AG08395 (cell line): ENCODE measurements at regions not wholly inside any gene's neighbourhood (a gene's known extent, or its start where the extent isn't known, plus 50 kb on each side); places are given as distances from the start of the nearest gene placed in this dataset.
A peak's percentile ranks its signal among the peaks of the same experiment; 100 is the strongest.

Experiments used
- DNase-seq: peaks from one replicate; pipeline ENCODE4 v3.0.0; 2012; ENCODE audit warnings: mixed read lengths, low spot score

GRCh38 chr5:61263561-61264272, 68.3 kb upstream of the ZSWIM6 start:
- DNase-seq: no peak

- DNase-seq: no peak
Measured at GRCh38 chr5:61264273-61264661, 67.8 kb upstream of the ZSWIM6 start.

- no peak for DNase-seq
Measured at GRCh38 chr5:61267116-61267515, 64.9 kb upstream of the ZSWIM6 start.

GRCh38 chr5:61268871-61269270, 63.2 kb upstream of the ZSWIM6 start:
- no peak for DNase-seq

- no peak for DNase-seq
Measured at GRCh38 chr5:61270510-61271165, 61.4 kb upstream of the ZSWIM6 start.

- no peak for DNase-seq
Measured at GRCh38 chr5:61272688-61273087, 59.4 kb upstream of the ZSWIM6 start.

- DNase-seq: no peak
Measured at GRCh38 chr5:61273279-61273975, 58.6 kb upstream of the ZSWIM6 start.

GRCh38 chr5:61274511-61274911, 57.5 kb upstream of the ZSWIM6 start:
- no peak for DNase-seq

- peak; percentile 41 for DNase-seq
Measured at GRCh38 chr5:61275841-61276240, 56.2 kb upstream of the ZSWIM6 start.

GRCh38 chr5:61277190-61277589, 54.9 kb upstream of the ZSWIM6 start:
- peak; percentile 28 for DNase-seq

GRCh38 chr5:61277781-61278180, 54.3 kb upstream of the ZSWIM6 start:
- no peak for DNase-seq

GRCh38 chr5:61279725-61280124, 52.3 kb upstream of the ZSWIM6 start:
- DNase-seq: no peak

GRCh38 chr5:61280205-61280604, 51.9 kb upstream of the ZSWIM6 start:
- DNase-seq: peak; percentile 48

- DNase-seq: no peak
Measured at GRCh38 chr5:61280761-61281427, 51.2 kb upstream of the ZSWIM6 start.

- DNase-seq: no peak
Measured at GRCh38 chr5:61281686-61282085, 50.4 kb upstream of the ZSWIM6 start.
